A673 (cell line): ENCODE measurements at regions not wholly inside any gene's neighbourhood (a gene's known extent, or its start where the extent isn't known, plus 50 kb on each side); places are given as distances from the start of the nearest gene placed in this dataset.

ENCODE experiments used
- EZH2 ChIP-seq: fragments of 200-600 bp; sonication (generic); IDR thresholded peaks from 2 replicates; pipeline ENCODE4 v1.6.1; 2017; ENCODE audit warnings: borderline replicate concordance, low read depth, mild to moderate bottlenecking, mixed read lengths, antibody characterized with exemption, low read length; ENCODE audit not compliant: poor library complexity, severe bottlenecking
- TF ChIP-seq, protein P1 (sequence below): fragments of 300-800, 200-600 bp; sonication (generic); conservative IDR thresholded peaks from 2 replicates; pipeline ENCODE4 v1.5.1; 2017; ENCODE audit warnings: low read depth, mild to moderate bottlenecking, antibody characterized with exemption, low read length, moderate library complexity, mixed read lengths

DNA sequence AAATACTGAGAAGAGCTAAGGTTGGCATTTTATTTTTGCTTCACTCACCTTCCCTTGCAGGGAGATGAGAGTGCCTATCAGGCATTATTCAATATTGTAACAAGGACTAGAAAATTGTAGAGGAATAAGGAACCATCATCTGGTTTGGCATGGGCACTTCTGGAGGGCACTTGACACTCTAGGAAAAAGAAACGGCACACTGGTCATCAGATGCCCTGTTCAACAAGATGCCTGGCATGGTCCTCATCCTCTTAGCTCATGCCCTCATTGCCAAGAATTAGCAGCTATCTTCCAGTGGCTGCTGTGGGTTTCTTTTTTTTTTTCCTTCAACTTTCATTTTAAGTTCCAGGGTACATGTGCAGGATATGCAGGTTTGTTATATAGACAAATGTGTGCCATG, 95.1 kb upstream of the ESRRG start:
- TF ChIP-seq, protein P1, sequence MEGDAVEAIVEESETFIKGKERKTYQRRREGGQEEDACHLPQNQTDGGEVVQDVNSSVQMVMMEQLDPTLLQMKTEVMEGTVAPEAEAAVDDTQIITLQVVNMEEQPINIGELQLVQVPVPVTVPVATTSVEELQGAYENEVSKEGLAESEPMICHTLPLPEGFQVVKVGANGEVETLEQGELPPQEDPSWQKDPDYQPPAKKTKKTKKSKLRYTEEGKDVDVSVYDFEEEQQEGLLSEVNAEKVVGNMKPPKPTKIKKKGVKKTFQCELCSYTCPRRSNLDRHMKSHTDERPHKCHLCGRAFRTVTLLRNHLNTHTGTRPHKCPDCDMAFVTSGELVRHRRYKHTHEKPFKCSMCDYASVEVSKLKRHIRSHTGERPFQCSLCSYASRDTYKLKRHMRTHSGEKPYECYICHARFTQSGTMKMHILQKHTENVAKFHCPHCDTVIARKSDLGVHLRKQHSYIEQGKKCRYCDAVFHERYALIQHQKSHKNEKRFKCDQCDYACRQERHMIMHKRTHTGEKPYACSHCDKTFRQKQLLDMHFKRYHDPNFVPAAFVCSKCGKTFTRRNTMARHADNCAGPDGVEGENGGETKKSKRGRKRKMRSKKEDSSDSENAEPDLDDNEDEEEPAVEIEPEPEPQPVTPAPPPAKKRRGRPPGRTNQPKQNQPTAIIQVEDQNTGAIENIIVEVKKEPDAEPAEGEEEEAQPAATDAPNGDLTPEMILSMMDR: no peak
- no peak for TF ChIP-seq EZH2
